ENCODE measurements at regions not wholly inside any gene's neighbourhood (a gene's known extent, or its start where the extent isn't known, plus 50 kb on each side); places are given as distances from the start of the nearest gene placed in this dataset.

GRCh38 chr13:73224703-73225102 is 165.9 kb downstream of the KLF5 start:
- H3K79me1 ChIP-seq (ENCODE audit: low read depth in 1 of 2, low read length in 2 of 2), result no peaks in the 10 kb centered on the region
- no peak for ATAC-seq (ENCODE audit: low read depth)
- no peak overlapping the region for H3K4me2 ChIP-seq (ENCODE audit: low read depth, low read length)
- no peak overlapping the region for H3K9ac ChIP-seq (ENCODE audit: low read depth, low read length)
- CTCF ChIA-PET, result no interaction called here
- H2BK5ac ChIP-seq (ENCODE audit: low read depth, low read length, poor library complexity, severe bottlenecking), result no peak overlapping the region
- BruUV-seq (replicated peaks), result no TSS peak
- H2AK9ac ChIP-seq (replicated peaks; ENCODE audit: low read depth, low read length, poor library complexity), result no peak overlapping the region
- intact Hi-C loops (cut with micrococcal nuclease), result loop anchor here (10.0 kb wide), 1 partner anchor 480 kb away; no protein-coding TSS in a partner anchor
- TF ChIP-seq FOS (IDR thresholded peaks at IDR 0.05; ENCODE audit: low read depth, low read length) (peak; percentile 3; the same call in 1 of the 2 replicates), SMC3 (IDR thresholded peaks at IDR 0.05; ENCODE audit: low read depth, low read length) (no peak), MAFK (IDR thresholded peaks at IDR 0.05; ENCODE audit: low read depth, low read length) (no peak), CEBPB (IDR thresholded peaks at IDR 0.05; ENCODE audit: low read depth, low read length) (peak; percentile 60; the same call in 1 of the 2 replicates)
- WGBS, 2 experiments (ENCODE audit: extremely low coverage in 2 of 2, insufficient read length in 1 of 2), result no CpG with 5 or more reads among the region's 1 CpG
- H3K9me3 ChIP-seq (ENCODE audit: control insufficient read depth, insufficient read depth, low read length), result no peaks in the 10 kb centered on the region
- peak; percentile 30 for DNase-seq
- no peak overlapping the region for H2BK120ac ChIP-seq (ENCODE audit: low read depth, low read length)
- no peak overlapping the region for H4K8ac ChIP-seq (ENCODE audit: low read depth in 2 of 2, low read length in 2 of 2)
- H4K91ac ChIP-seq (ENCODE audit: insufficient read depth, low read depth, low read length), result no peak overlapping the region
- H3K23ac ChIP-seq (ENCODE audit: low read depth, low read length), result no peak overlapping the region
- no peak overlapping the region for H3K56ac ChIP-seq (ENCODE audit: extremely low read depth, insufficient read depth, low read length)
- no peaks in the 10 kb centered on the region; the same call in 1 of the 2 replicates for H3K4me1 ChIP-seq (ENCODE audit: control insufficient read depth, insufficient read depth, low read length)
- H2BK20ac ChIP-seq (ENCODE audit: low read depth, low read length), result no peak overlapping the region
- H3K27ac ChIP-seq (ENCODE audit: insufficient read depth, low read length), result no peak overlapping the region
- POLR2A ChIA-PET (ENCODE audit: unreplicated experiment), result no interaction called here
- no peak overlapping the region for H2AFZ ChIP-seq (replicated peaks; ENCODE audit: low read length, poor library complexity)
- no peak overlapping the region for H4K5ac ChIP-seq (ENCODE audit: low read depth, low read length)
- in situ Hi-C loops (cut with MboI; ENCODE audit: low sequenced_read_pairs), result no loop called here
- dilution Hi-C loops (cut with HindIII; ENCODE audit: low sequenced_read_pairs, unreplicated experiment), result no loop called here
- H3K9me1 ChIP-seq (ENCODE audit: insufficient read depth, low read length), result 0 out of 2 replicates have a peak, but pooled peaks cover 2% of the 10 kb centered on the region
- no peak overlapping the region for H2AK5ac ChIP-seq (ENCODE audit: low read depth, low read length)
- H3K18ac ChIP-seq (ENCODE audit: low read depth, low read length), result no peak overlapping the region
- no peak overlapping the region for H3K14ac ChIP-seq (replicated peaks; ENCODE audit: low read depth, low read length)
- no peak overlapping the region for H3K4ac ChIP-seq (ENCODE audit: low read depth, low read length)
- H3K27me3 ChIP-seq (ENCODE audit: control insufficient read depth, insufficient read depth, low read length), result no peaks in the 10 kb centered on the region
- H2BK15ac ChIP-seq (ENCODE audit: low read depth, low read length), result no peak overlapping the region
- H4K20me1 ChIP-seq (ENCODE audit: insufficient read depth, low read length), result no peaks in the 10 kb centered on the region
- no peaks in the 10 kb centered on the region for H3K36me3 ChIP-seq (ENCODE audit: control insufficient read depth, insufficient read depth, low read length)
- H3K4me3 ChIP-seq (ENCODE audit: insufficient read depth, low read depth, low read length), result no peak overlapping the region
